Adrenal gland (tissue), 9 donors: ENCODE measurements at regions not wholly inside any gene's neighbourhood (a gene's known extent, or its start where the extent isn't known, plus 50 kb on each side); places are given as distances from the start of the nearest gene placed in this dataset.

ENCODE experiments used
- DNase-seq, 7 donors: peaks; one replicate each; pipeline ENCODE4 v3.0.0-alpha.2; 2019 to 2020
- H3K27ac ChIP-seq, 5 donors: fragments of 200-600 bp; sonication (generic) in 4 of 5; 1 replicate in 3 of 5; 2 replicates in 2 of 5; pipeline versions ENCODE4 v1.5.1 to v1.8.0; 2016 to 2020; ENCODE audit warnings: mild to moderate bottlenecking in 1 of 5
- H3K27me3 ChIP-seq: fragments of 200-600 bp; 2 replicates; pipeline ENCODE4 v1.8.0; 2021
- H3K36me3 ChIP-seq, 2 donors: fragments of 200-600 bp; replicated peaks in 1 of 2; 1 replicate in 1 of 2; 2 replicates in 1 of 2; pipeline versions ENCODE4 v1.5.1 to v1.8.0; 2018 to 2022
- H3K4me1 ChIP-seq, 2 donors: fragments of 200-600 bp; replicated peaks in 1 of 2; 1 replicate in 1 of 2; 2 replicates in 1 of 2; pipeline versions ENCODE4 v1.5.1 to v1.8.0; 2018 to 2021
- H3K4me3 ChIP-seq, 4 donors: fragments of 200-600 bp; sonication (generic) in 3 of 4; one replicate each; pipeline ENCODE4 v1.5.1; 2016 to 2018
- H3K9me3 ChIP-seq, 3 donors: fragments of 200-600 bp; sonication (generic) in 1 of 3; replicated peaks in 1 of 3; 1 replicate in 2 of 3; 2 replicates in 1 of 3; pipeline versions ENCODE4 v1.5.1 to v1.8.0; 2016 to 2021
- CTCF ChIP-seq, 6 experiments: fragments of 450-650 bp in 4 of 6; fragments of 200-600 bp in 2 of 6; sonication (generic) in 1 of 6; IDR thresholded peaks; 1 replicate in 5 of 6; 2 replicates in 1 of 6; pipeline versions ENCODE4 v1.5.1 to v1.8.0; 2016 to 2021; ENCODE audit warnings: antibody characterized with exemption in 6 of 6, mild to moderate bottlenecking in 2 of 6, moderate library complexity in 1 of 6
- POLR2A ChIP-seq, 2 donors: fragments of 450-650 bp; IDR thresholded peaks; one replicate each; pipeline ENCODE4 v1.6.1; 2017; ENCODE audit warnings: antibody characterized with exemption in 2 of 2, mild to moderate bottlenecking in 2 of 2, moderate library complexity in 1 of 2
- WGBS, 4 donors: extraction: QIAGEN DNeasy Blood & Tissue Kit in 2 of 4; methylation state at CpG; one replicate each; pipeline versions ENCODE4 v1.1.5 to v1.1.7; 2013 to 2017; 5-methylcytosine and 5-hydroxymethylcytosine counted together
- intact Hi-C, 2 donors: fragments of 100-400 bp; cut with DNase I; formaldehyde crosslinking; loops; one replicate each; pipeline versions ENCODE4 v1.14.1 to v1.15.0; 2022 to 2023
- donor health status: healthy with polysubstance abuse.
- donor health status: Bipolar disorder and iron deficiency.
- donor health status: DM: yes; HTN: yes; CAD: no.
- donor health status: DM: no; HTN: no; CAD: no.
- donor health status: DM: no; HTN: no; CAD: no.

- Histone ChIP-seq H3K4me3 (no peak overlapping the region), H3K9me3 (no peaks in the 10 kb centered on the region), H3K27me3 (no peaks in the 10 kb centered on the region), H3K27ac (no peak overlapping the region), H3K36me3 (no peaks in the 10 kb centered on the region), H3K4me1 (no peaks in the 10 kb centered on the region)
- DNase-seq: no peak
- intact Hi-C loops: no loop called here
- WGBS, 4 donors: 57 to 88% (median 81%) methylated on average over 1 of the region's 1 CpG
- TF ChIP-seq POLR2A (IDR thresholded peaks at IDR 0.05) (no peak), CTCF (IDR thresholded peaks at IDR 0.05) (no peak)
These were observed 153.1 kb upstream of the LRRC7 start for GRCh38 chr1:69414574-69414973.

- WGBS, 4 donors: 45 to 64% (median 60%) methylated on average over 2 of the region's 2 CpGs
These were observed 146.4 kb upstream of the LRRC7 start for GRCh38 chr1:69421286-69421685.

DNA sequence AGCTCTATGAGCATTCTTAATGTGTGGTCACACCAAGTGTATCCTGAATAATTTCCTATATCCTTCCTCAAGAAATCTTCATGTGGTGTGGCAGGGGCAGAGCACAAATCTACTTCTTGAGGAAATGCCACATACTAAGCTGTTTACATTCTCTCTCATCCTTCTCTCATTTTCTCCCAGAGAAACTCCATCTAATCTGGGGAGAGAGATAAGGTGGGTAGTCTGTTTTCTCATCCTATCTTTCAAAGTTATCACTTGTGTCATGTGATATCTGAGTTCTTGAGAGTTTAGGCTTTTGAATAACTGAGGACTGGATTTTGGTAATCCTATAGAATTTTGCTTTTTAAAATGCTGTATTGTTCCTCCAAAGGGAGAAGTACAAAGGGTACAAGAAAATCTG lies 141.9 kb upstream of the LRRC7 start:
- Histone ChIP-seq H3K27ac (no peak overlapping the region), H3K27me3 (no peaks in the 10 kb centered on the region), H3K4me1 (no peaks in the 10 kb centered on the region), H3K4me3 (no peak overlapping the region), H3K9me3 (no peaks in the 10 kb centered on the region), H3K36me3 (no peaks in the 10 kb centered on the region)
- intact Hi-C loops: no loop called here
- no peak for DNase-seq
- TF ChIP-seq POLR2A (IDR thresholded peaks at IDR 0.05): no peak
- no peak for TF ChIP-seq CTCF (IDR thresholded peaks at IDR 0.05)

More at GRCh38 chr1:69421286-69421685, 146.4 kb upstream of the LRRC7 start:
- Histone ChIP-seq H3K27ac (no peak overlapping the region), H3K9me3 (no peaks in the 10 kb centered on the region), H3K4me1 (no peaks in the 10 kb centered on the region), H3K4me3 (no peak overlapping the region), H3K27me3 (no peaks in the 10 kb centered on the region), H3K36me3 (no peaks in the 10 kb centered on the region)
- no peak for DNase-seq
- TF ChIP-seq CTCF (IDR thresholded peaks at IDR 0.05): no peak
- TF ChIP-seq POLR2A (IDR thresholded peaks at IDR 0.05): no peak
- intact Hi-C loops: no loop called here

DNA sequence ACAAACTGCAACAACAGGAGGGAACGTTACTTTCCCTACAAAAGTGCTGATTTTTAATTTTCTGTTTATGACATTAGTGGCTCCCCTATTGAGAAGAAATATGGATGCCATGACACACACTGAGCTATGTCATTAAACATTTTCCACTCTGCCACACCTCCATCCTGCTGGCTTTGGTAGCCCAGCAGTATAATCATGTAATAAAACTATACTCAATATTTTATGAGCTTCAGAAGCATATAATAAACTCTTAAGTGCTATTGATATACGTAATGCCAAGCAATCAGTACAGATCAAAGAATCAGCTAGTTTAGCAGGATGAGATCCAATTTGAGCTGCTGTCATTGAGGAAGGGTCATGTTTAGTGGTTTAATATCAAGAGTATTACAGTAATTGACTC lies 141.3 kb upstream of the LRRC7 start:
- Histone ChIP-seq H3K27me3 (no peaks in the 10 kb centered on the region), H3K4me3 (no peak overlapping the region), H3K9me3 (no peaks in the 10 kb centered on the region), H3K4me1 (no peaks in the 10 kb centered on the region), H3K27ac (no peak overlapping the region), H3K36me3 (no peaks in the 10 kb centered on the region)
- 64 to 68% (median 67%) methylated on average over 2 of the region's 2 CpGs for WGBS, 4 donors
- no peak for DNase-seq
- TF ChIP-seq CTCF (IDR thresholded peaks at IDR 0.05) (no peak), POLR2A (IDR thresholded peaks at IDR 0.05) (no peak)
- intact Hi-C loops: no loop called here
